ENCODE measurements at regions not wholly inside any gene's neighbourhood (a gene's known extent, or its start where the extent isn't known, plus 50 kb on each side); places are given as distances from the start of the nearest gene placed in this dataset.

DNA sequence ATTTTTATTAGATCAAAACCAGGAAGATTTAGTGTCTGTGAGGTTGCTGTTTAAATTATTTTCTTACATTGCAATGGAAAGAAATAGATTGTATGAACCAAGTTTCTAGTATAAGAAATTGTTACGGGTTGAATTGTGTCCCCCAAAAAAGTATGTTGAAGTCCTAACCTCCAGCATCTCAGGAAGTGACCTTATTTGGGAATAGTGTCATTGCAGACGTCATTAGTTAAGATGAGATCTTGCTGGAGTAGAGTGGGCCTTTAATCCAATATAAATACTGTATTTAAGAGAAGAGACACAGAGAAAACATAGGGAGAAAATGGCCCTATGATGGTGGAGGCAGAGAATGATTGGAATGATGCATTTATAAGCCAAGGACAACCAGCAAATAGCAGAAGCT is 188.7 kb upstream of the SAMSN1 start:
- H3K4me3 ChIP-seq (ENCODE audit: low read depth in 2 of 2, low read length in 1 of 2): no peak overlapping the region
- H3K4me2 ChIP-seq: no peak overlapping the region
- ChIA-PET POLR2A (no interaction called here), CTCF (interaction anchor here (0.6 to 0.7 kb wide), 2 partner anchors 331 to 481 kb away, joined by 3 to 4 read pairs; no protein-coding TSS in a partner anchor)
- H2AFZ ChIP-seq (ENCODE audit: low read depth): no peak overlapping the region
- H3F3A ChIP-seq (replicated peaks; ENCODE audit: insufficient read depth): no peaks in the 10 kb centered on the region
- H3K9ac ChIP-seq: no peak overlapping the region
- no peak for DNase-seq
- H3K79me2 ChIP-seq (ENCODE audit: insufficient read depth): no peaks in the 10 kb centered on the region
- TF ChIP-seq TCF12 (IDR thresholded peaks at IDR 0.05): no peak
- no peak for TF ChIP-seq RCOR1 (IDR thresholded peaks at IDR 0.05; ENCODE audit: low read length)
- no peak for TF ChIP-seq SMC3 (IDR thresholded peaks at IDR 0.05; ENCODE audit: low read depth, low read length)
- no peak for TF ChIP-seq JUND (IDR thresholded peaks at IDR 0.05)
- no peak for TF ChIP-seq TAF1 (IDR thresholded peaks at IDR 0.05; ENCODE audit: borderline replicate concordance, low read depth, low read length)
- no peak for TF ChIP-seq RFX5 (IDR thresholded peaks at IDR 0.05; ENCODE audit: low read length)
- no peak for TF ChIP-seq SIN3A (IDR thresholded peaks at IDR 0.05; ENCODE audit: borderline replicate concordance, low read depth, low read length)
- TF ChIP-seq TEAD4 (IDR thresholded peaks at IDR 0.05; ENCODE audit: borderline replicate concordance, insufficient read depth): no peak
- no peak for TF ChIP-seq EZH2phosphoT487 (IDR thresholded peaks at IDR 0.05; ENCODE audit: borderline replicate concordance, low read depth)
- TF ChIP-seq, protein P1, sequence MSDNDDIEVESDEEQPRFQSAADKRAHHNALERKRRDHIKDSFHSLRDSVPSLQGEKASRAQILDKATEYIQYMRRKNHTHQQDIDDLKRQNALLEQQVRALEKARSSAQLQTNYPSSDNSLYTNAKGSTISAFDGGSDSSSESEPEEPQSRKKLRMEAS (IDR thresholded peaks at IDR 0.05; ENCODE audit: low read depth): no peak
- TF ChIP-seq NRF1 (IDR thresholded peaks at IDR 0.05; ENCODE audit: low read depth, low read length): no peak
- TF ChIP-seq, protein P2, sequence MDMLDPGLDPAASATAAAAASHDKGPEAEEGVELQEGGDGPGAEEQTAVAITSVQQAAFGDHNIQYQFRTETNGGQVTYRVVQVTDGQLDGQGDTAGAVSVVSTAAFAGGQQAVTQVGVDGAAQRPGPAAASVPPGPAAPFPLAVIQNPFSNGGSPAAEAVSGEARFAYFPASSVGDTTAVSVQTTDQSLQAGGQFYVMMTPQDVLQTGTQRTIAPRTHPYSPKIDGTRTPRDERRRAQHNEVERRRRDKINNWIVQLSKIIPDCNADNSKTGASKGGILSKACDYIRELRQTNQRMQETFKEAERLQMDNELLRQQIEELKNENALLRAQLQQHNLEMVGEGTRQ (IDR thresholded peaks at IDR 0.05; ENCODE audit: borderline replicate concordance, low read depth, low read length): no peak
- no peak for TF ChIP-seq YY1 (IDR thresholded peaks at IDR 0.05; ENCODE audit: low read depth)
- TF ChIP-seq, protein P3, sequence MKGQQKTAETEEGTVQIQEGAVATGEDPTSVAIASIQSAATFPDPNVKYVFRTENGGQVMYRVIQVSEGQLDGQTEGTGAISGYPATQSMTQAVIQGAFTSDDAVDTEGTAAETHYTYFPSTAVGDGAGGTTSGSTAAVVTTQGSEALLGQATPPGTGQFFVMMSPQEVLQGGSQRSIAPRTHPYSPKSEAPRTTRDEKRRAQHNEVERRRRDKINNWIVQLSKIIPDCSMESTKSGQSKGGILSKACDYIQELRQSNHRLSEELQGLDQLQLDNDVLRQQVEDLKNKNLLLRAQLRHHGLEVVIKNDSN (IDR thresholded peaks at IDR 0.05; ENCODE audit: borderline replicate concordance, low read depth): no peak
- TF ChIP-seq, protein P4, sequence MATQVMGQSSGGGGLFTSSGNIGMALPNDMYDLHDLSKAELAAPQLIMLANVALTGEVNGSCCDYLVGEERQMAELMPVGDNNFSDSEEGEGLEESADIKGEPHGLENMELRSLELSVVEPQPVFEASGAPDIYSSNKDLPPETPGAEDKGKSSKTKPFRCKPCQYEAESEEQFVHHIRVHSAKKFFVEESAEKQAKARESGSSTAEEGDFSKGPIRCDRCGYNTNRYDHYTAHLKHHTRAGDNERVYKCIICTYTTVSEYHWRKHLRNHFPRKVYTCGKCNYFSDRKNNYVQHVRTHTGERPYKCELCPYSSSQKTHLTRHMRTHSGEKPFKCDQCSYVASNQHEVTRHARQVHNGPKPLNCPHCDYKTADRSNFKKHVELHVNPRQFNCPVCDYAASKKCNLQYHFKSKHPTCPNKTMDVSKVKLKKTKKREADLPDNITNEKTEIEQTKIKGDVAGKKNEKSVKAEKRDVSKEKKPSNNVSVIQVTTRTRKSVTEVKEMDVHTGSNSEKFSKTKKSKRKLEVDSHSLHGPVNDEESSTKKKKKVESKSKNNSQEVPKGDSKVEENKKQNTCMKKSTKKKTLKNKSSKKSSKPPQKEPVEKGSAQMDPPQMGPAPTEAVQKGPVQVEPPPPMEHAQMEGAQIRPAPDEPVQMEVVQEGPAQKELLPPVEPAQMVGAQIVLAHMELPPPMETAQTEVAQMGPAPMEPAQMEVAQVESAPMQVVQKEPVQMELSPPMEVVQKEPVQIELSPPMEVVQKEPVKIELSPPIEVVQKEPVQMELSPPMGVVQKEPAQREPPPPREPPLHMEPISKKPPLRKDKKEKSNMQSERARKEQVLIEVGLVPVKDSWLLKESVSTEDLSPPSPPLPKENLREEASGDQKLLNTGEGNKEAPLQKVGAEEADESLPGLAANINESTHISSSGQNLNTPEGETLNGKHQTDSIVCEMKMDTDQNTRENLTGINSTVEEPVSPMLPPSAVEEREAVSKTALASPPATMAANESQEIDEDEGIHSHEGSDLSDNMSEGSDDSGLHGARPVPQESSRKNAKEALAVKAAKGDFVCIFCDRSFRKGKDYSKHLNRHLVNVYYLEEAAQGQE (IDR thresholded peaks at IDR 0.05; ENCODE audit: low read depth, low read length): no peak
- no peaks in the 10 kb centered on the region for H3K27me3 ChIP-seq (ENCODE audit: insufficient read depth)
- no peaks in the 10 kb centered on the region for H3K4me1 ChIP-seq (ENCODE audit: control insufficient read depth in 1 of 2, insufficient read depth in 2 of 2, low read depth in 1 of 2, low read length in 1 of 2)
- no peaks in the 10 kb centered on the region for H4K20me1 ChIP-seq (ENCODE audit: insufficient read depth)
- 4% methylated on average over 2 of the region's 2 CpGs for WGBS (ENCODE audit: low lambda C conversion rate)
- no peaks in the 10 kb centered on the region for H3K9me3 ChIP-seq
- H3K36me3 ChIP-seq (replicated peaks in 1 of 2; ENCODE audit: control insufficient read depth in 1 of 2, insufficient read depth in 2 of 2, low read length in 1 of 2): no peaks in the 10 kb centered on the region
- no peaks in the 10 kb centered on the region for H3K9me2 ChIP-seq
- H3K27ac ChIP-seq (ENCODE audit: low read depth in 2 of 2, low read length in 1 of 2): no peak overlapping the region

Measured in SK-N-SH (cell line).